ENCODE measurements at regions not wholly inside any gene's neighbourhood (a gene's known extent, or its start where the extent isn't known, plus 50 kb on each side); places are given as distances from the start of the nearest gene placed in this dataset.
A peak's percentile ranks its signal among the peaks of the same experiment; 100 is the strongest.

- DNase-seq (ENCODE audit: low read depth, low spot score), result no peak
- in situ Hi-C loops (cut with HindIII; ENCODE audit: low pct_unique_long_range_greater_than_20kb, low sequenced_read_pairs), result no loop called here
Measured at GRCh38 chr1:88145752-88146151, 538.3 kb upstream of the PKN2 start.

- DNase-seq (ENCODE audit: low read depth, low spot score), result no peak
- in situ Hi-C loops (cut with HindIII; ENCODE audit: low pct_unique_long_range_greater_than_20kb, low sequenced_read_pairs), result no loop called here
Measured at GRCh38 chr1:88149686-88150085, 534.4 kb upstream of the PKN2 start.

DNA sequence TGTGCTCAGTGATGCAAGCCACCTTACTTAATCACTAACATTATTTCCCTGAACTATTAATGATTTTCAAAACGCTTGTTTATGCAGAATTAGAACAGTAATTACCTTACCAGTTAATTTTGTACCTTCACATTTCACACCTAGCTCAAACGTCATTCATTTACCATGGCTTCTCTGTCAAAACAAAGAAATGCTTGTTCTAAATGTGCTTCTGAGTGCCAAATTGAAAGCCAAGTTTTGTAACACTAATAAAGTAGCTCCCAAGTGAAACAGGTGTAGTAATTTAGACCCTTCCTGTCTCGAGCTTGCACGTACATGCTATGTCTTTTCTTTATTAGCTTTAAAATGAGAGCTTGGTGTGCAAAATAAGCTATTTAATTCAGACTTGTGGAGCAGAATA, 533.7 kb upstream of the PKN2 start:
- DNase-seq (ENCODE audit: low read depth, low spot score), result no peak
- in situ Hi-C loops (cut with HindIII; ENCODE audit: low pct_unique_long_range_greater_than_20kb, low sequenced_read_pairs), result no loop called here

GRCh38 chr1:88163187-88163586, 520.9 kb upstream of the PKN2 start:
- in situ Hi-C loops (cut with HindIII; ENCODE audit: low pct_unique_long_range_greater_than_20kb, low sequenced_read_pairs), result no loop called here
- DNase-seq (ENCODE audit: low read depth, low spot score), result no peak

- no peak for DNase-seq (ENCODE audit: low read depth, low spot score)
- in situ Hi-C loops (cut with HindIII; ENCODE audit: low pct_unique_long_range_greater_than_20kb, low sequenced_read_pairs), result no loop called here
Measured at GRCh38 chr1:88168126-88168525, 515.9 kb upstream of the PKN2 start.

GRCh38 chr1:88169139-88169538, 514.9 kb upstream of the PKN2 start:
- in situ Hi-C loops (cut with HindIII; ENCODE audit: low pct_unique_long_range_greater_than_20kb, low sequenced_read_pairs), result no loop called here
- no peak for DNase-seq (ENCODE audit: low read depth, low spot score)

GRCh38 chr1:88169939-88170338, 514.1 kb upstream of the PKN2 start:
- in situ Hi-C loops (cut with HindIII; ENCODE audit: low pct_unique_long_range_greater_than_20kb, low sequenced_read_pairs), result no loop called here
- no peak for DNase-seq (ENCODE audit: low read depth, low spot score)

DNA sequence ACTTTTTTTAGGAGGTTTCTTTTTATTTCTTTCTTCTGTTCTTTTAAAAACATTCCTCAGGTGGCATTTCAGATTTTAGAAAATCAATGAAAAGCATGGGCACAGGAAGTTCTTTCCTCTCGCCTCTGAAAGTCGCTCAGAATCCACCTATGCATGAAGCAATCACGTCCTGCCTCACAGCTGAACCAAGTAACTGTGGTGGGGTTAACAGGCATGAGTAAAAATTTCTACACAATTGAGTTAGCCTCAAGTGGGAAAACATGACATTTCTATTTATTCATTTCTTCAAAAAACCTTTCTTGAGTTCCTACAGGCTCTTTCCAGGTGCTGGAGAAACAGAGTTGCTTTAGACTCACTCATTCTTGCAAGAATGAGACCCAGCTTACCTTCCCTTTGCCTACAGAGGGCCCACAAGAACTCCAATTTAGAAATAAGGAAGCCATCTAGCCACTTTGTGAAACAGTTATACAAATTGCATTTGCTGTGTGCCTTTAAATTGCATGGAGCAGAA, 508.9 kb upstream of the PKN2 start:
- in situ Hi-C loops (cut with HindIII; ENCODE audit: low pct_unique_long_range_greater_than_20kb, low sequenced_read_pairs), result no loop called here
- DNase-seq (ENCODE audit: low read depth, low spot score), result no peak

DNA sequence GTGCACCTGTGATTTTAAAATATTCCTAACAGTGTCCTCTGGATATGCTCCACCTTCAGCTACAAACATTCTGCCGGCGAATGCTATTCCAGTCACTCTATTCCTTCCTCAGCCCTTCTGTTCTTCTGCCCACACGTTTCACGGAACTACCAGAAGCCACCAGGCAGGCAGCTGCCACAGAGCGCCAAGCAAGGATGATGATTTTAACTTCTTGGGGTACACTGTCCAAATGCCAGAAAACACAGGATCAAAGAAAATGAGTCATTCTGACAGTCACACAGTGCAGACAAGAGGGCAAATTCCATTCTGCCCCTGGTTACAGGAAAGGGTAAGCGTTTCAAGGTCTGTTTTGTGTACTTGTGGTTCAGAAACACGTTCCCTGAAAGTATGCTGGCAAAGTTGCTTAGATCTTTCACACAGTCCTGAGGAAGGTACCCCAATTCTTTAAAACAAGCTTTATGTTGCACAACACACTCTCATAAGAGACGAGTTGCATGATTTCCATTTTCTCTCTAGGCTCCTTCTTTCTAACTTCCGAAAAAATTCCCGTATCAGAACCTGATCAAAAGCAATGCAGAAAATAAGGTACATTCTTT, 508.3 kb upstream of the PKN2 start:
- no peak for DNase-seq (ENCODE audit: low read depth, low spot score)
- in situ Hi-C loops (cut with HindIII; ENCODE audit: low pct_unique_long_range_greater_than_20kb, low sequenced_read_pairs), result no loop called here

GRCh38 chr1:88179943-88180342, 504.1 kb upstream of the PKN2 start:
- in situ Hi-C loops (cut with HindIII; ENCODE audit: low pct_unique_long_range_greater_than_20kb, low sequenced_read_pairs), result no loop called here
- DNase-seq (ENCODE audit: low read depth, low spot score), result no peak

GRCh38 chr1:88180449-88181108, 503.5 kb upstream of the PKN2 start:
- in situ Hi-C loops (cut with HindIII; ENCODE audit: low pct_unique_long_range_greater_than_20kb, low sequenced_read_pairs), result no loop called here
- peak; percentile 84 for DNase-seq (ENCODE audit: low read depth, low spot score)

GRCh38 chr1:88186911-88187310, 497.2 kb upstream of the PKN2 start:
- in situ Hi-C loops (cut with HindIII; ENCODE audit: low pct_unique_long_range_greater_than_20kb, low sequenced_read_pairs), result no loop called here
- no peak for DNase-seq (ENCODE audit: low read depth, low spot score)

DNA sequence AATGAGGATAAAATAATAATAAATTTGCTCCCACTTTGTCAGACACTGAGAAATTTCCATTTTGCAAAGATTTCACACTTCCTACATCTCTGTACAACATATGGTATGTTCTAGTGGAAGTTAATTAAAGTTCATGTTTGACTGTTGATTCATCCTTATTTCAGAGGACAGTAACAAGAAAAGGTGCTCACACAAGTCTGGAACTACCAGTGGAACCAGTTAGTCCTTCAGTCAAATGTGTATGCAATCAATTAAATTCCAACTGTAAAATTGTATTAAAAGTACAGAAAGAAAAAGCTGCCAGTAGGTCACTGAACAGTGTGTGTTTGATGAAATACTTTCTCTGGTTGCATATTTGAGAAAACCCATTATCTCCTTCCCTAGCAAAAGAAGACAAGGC, 496.0 kb upstream of the PKN2 start:
- DNase-seq (ENCODE audit: low read depth, low spot score), result no peak
- in situ Hi-C loops (cut with HindIII; ENCODE audit: low pct_unique_long_range_greater_than_20kb, low sequenced_read_pairs), result no loop called here

- in situ Hi-C loops (cut with HindIII; ENCODE audit: low pct_unique_long_range_greater_than_20kb, low sequenced_read_pairs), result no loop called here
- DNase-seq (ENCODE audit: low read depth, low spot score), result no peak
Measured at GRCh38 chr1:88189525-88189924, 494.5 kb upstream of the PKN2 start.

GRCh38 chr1:88191917-88192316, 492.2 kb upstream of the PKN2 start:
- no peak for DNase-seq (ENCODE audit: low read depth, low spot score)
- in situ Hi-C loops (cut with HindIII; ENCODE audit: low pct_unique_long_range_greater_than_20kb, low sequenced_read_pairs), result no loop called here

GRCh38 chr1:88194542-88194941, 489.5 kb upstream of the PKN2 start:
- no peak for DNase-seq (ENCODE audit: low read depth, low spot score)
- in situ Hi-C loops (cut with HindIII; ENCODE audit: low pct_unique_long_range_greater_than_20kb, low sequenced_read_pairs), result no loop called here

DNA sequence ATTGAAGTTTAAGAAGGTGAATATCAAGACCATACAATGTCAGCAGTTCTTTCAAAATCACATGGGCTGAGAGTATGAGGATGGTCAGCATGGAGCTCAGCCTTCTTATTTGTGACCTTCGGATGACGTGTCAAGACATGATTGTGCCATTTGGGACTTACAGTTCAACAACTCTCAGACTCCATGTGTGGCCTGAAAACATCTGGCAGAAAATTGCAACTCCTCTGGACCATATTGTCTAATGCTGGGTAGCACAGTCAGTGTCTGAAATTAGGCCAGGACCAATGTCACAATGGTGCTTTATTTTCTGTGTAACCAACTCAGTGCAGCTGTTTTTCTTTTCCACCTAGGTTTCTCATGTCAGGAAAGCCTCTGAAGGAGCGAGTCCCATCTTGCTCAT, 483.5 kb upstream of the PKN2 start:
- no peak for DNase-seq (ENCODE audit: low read depth, low spot score)
- in situ Hi-C loops (cut with HindIII; ENCODE audit: low pct_unique_long_range_greater_than_20kb, low sequenced_read_pairs), result no loop called here

- in situ Hi-C loops (cut with HindIII; ENCODE audit: low pct_unique_long_range_greater_than_20kb, low sequenced_read_pairs), result no loop called here
- DNase-seq (ENCODE audit: low read depth, low spot score), result no peak
Measured at GRCh38 chr1:88204111-88204510, 480.0 kb upstream of the PKN2 start.

GRCh38 chr1:88204612-88205167, 479.4 kb upstream of the PKN2 start:
- in situ Hi-C loops (cut with HindIII; ENCODE audit: low pct_unique_long_range_greater_than_20kb, low sequenced_read_pairs), result no loop called here
- no peak for DNase-seq (ENCODE audit: low read depth, low spot score)

All from SK-MEL-5 (cell line).